ENCODE measurements at regions not wholly inside any gene's neighbourhood (a gene's known extent, or its start where the extent isn't known, plus 50 kb on each side); places are given as distances from the start of the nearest gene placed in this dataset.
"Not testable (repeated sequence)": the region's sequence is repeated elsewhere in the genome, so short reads cannot be mapped to it uniquely, and the experiment has no call there.

DNA sequence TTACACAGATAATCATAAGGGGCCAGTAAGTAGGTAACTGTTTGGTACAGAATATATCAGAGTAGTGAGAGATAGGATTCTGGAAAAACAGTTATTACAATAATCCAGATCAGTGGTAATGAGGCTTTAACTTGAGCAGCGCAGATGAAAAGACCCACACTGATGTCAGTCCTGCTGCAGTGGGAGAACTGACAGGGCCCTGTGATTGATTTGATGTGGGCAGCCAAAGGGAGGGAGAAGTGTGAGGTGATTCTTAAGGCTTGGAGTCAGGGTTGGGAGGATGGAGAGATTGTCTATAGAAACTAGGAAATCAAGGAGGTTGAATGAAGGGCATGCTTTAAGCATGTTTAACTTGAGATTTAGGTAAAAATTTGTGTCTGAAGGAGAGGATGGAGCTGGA lies 161.4 kb downstream of the VSIG4 start:
- Histone ChIP-seq H3K4me2 (ENCODE audit: low read length) (no peak overlapping the region), H3K36me3 (ENCODE audit: insufficient read depth, low read length) (no peaks in the 10 kb centered on the region), H3K9me2 (ENCODE audit: insufficient read depth, low read length) (no peaks in the 10 kb centered on the region), H3K4me3 (ENCODE audit: low read depth, low read length, poor library complexity, severe bottlenecking) (no peak overlapping the region), H3K4me1 (ENCODE audit: insufficient read depth, low read length, poor library complexity, severe bottlenecking) (no peaks in the 10 kb centered on the region), H4K20me1 (ENCODE audit: insufficient read depth, low read length) (no peaks in the 10 kb centered on the region), H3K27ac (ENCODE audit: low read depth, low read length, poor library complexity, severe bottlenecking) (no peak overlapping the region), H3K79me2 (ENCODE audit: insufficient read depth, low read depth, low read length) (no peaks in the 10 kb centered on the region), H3K9me3 (ENCODE audit: low read length) (no peaks in the 10 kb centered on the region), H2AFZ (ENCODE audit: low read length) (no peak overlapping the region)
- ChIA-PET CTCF (ENCODE audit: unreplicated experiment) (no interaction called here), POLR2A (no interaction called here)
- BruUV-seq (replicated peaks), result no TSS peak
- intact Hi-C loops (cut with micrococcal nuclease; ENCODE audit: unreplicated experiment), result no loop called here
- TF ChIP-seq, protein P1, sequence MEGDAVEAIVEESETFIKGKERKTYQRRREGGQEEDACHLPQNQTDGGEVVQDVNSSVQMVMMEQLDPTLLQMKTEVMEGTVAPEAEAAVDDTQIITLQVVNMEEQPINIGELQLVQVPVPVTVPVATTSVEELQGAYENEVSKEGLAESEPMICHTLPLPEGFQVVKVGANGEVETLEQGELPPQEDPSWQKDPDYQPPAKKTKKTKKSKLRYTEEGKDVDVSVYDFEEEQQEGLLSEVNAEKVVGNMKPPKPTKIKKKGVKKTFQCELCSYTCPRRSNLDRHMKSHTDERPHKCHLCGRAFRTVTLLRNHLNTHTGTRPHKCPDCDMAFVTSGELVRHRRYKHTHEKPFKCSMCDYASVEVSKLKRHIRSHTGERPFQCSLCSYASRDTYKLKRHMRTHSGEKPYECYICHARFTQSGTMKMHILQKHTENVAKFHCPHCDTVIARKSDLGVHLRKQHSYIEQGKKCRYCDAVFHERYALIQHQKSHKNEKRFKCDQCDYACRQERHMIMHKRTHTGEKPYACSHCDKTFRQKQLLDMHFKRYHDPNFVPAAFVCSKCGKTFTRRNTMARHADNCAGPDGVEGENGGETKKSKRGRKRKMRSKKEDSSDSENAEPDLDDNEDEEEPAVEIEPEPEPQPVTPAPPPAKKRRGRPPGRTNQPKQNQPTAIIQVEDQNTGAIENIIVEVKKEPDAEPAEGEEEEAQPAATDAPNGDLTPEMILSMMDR (conservative IDR thresholded peaks at IDR 0.05; ENCODE audit: low read length), result no peak
- TF ChIP-seq EZH2phosphoT487 (IDR thresholded peaks at IDR 0.05; ENCODE audit: borderline replicate concordance, low read depth, low read length), result no peak
- DNase-seq (ENCODE audit: low spot score), result no peak

DNA sequence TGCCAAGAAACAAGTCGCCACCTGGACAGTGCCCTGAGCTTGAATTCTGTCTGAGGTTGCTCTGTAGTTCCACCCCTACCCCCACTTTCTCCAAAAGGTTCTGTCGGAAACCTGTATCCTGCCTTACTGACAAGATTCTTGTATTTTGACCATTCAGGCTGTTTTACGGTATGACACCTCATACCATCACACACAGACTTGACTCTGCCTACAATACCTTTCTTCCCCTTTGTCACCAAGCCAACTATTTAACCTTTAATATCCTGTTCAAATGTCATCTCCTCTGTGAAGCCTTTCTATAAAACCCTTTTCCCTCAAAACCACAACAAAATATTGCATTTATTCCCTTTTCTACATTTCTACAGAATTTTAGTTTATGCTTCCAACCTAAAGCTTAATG lies 161.9 kb downstream of the VSIG4 start:
- H4K20me1 ChIP-seq (ENCODE audit: insufficient read depth, low read length), result no peaks in the 10 kb centered on the region
- CTCF ChIA-PET (ENCODE audit: unreplicated experiment), result no interaction called here
- POLR2A ChIA-PET, result no interaction called here

DNA sequence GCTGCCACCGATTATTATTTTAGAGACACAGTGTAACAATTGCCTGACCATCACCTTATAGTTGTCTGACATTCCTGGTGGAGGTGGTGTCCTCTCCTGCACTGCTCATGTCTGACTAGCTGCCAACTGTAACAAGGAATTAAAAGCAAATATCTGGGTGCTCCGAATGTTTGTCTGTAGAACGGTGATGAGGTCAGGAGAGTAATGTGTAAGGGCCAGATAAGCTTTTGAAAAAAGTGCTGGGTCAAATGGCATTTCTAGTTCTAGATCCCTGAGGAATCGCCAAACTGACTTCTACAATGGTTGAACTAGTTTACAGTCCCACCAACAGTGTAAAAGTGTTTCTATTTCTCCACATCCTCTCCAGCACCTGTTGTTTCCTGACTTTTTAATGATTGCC lies 164.3 kb downstream of the VSIG4 start:
- H4K20me1 ChIP-seq (ENCODE audit: insufficient read depth, low read length); H3K79me2 ChIP-seq (ENCODE audit: insufficient read depth, low read depth, low read length); H3K4me1 ChIP-seq (ENCODE audit: insufficient read depth, low read length, poor library complexity, severe bottlenecking); DNase-seq (ENCODE audit: low spot score); H3K27ac ChIP-seq (ENCODE audit: low read depth, low read length, poor library complexity, severe bottlenecking); H3K36me3 ChIP-seq (ENCODE audit: insufficient read depth, low read length); H3K9me3 ChIP-seq (ENCODE audit: low read length); H2AFZ ChIP-seq (ENCODE audit: low read length); POLR2A ChIA-PET; CTCF ChIA-PET (ENCODE audit: unreplicated experiment); H3K9me2 ChIP-seq (ENCODE audit: insufficient read depth, low read length); H3K4me2 ChIP-seq (ENCODE audit: low read length); BruUV-seq (replicated peaks); H3K4me3 ChIP-seq (ENCODE audit: low read depth, low read length, poor library complexity, severe bottlenecking); intact Hi-C loops (cut with micrococcal nuclease; ENCODE audit: unreplicated experiment): not testable (repeated sequence)

More for the DNA sequence above, 161.9 kb downstream of the VSIG4 start:
- Histone ChIP-seq H3K4me3 (ENCODE audit: low read depth, low read length, poor library complexity, severe bottlenecking) (no peak overlapping the region), H3K4me1 (ENCODE audit: insufficient read depth, low read length, poor library complexity, severe bottlenecking) (no peaks in the 10 kb centered on the region), H3K27ac (ENCODE audit: low read depth, low read length, poor library complexity, severe bottlenecking) (no peak overlapping the region), H2AFZ (ENCODE audit: low read length) (no peak overlapping the region), H3K4me2 (ENCODE audit: low read length) (no peak overlapping the region), H3K36me3 (ENCODE audit: insufficient read depth, low read length) (no peaks in the 10 kb centered on the region), H3K9me2 (ENCODE audit: insufficient read depth, low read length) (no peaks in the 10 kb centered on the region), H3K9me3 (ENCODE audit: low read length) (no peaks in the 10 kb centered on the region), H3K79me2 (ENCODE audit: insufficient read depth, low read depth, low read length) (no peaks in the 10 kb centered on the region)
- TF ChIP-seq, protein P1 (conservative IDR thresholded peaks at IDR 0.05; ENCODE audit: low read length), result no peak
- TF ChIP-seq EZH2phosphoT487 (IDR thresholded peaks at IDR 0.05; ENCODE audit: borderline replicate concordance, low read depth, low read length), result no peak
- no peak for DNase-seq (ENCODE audit: low spot score)
- intact Hi-C loops (cut with micrococcal nuclease; ENCODE audit: unreplicated experiment), result no loop called here
- BruUV-seq (replicated peaks), result no TSS peak

All from OCI-LY7 (cell line).